NCI-H2227 (cell line): ENCODE measurements at regions not wholly inside any gene's neighbourhood (a gene's known extent, or its start where the extent isn't known, plus 50 kb on each side); places are given as distances from the start of the nearest gene placed in this dataset.

ENCODE experiments used
- DNase-seq: peaks from one replicate; lab custom pipeline; 2025; ENCODE audit not compliant: unreplicated experiment; lab: John Stamatoyannopoulos, UW

DNA sequence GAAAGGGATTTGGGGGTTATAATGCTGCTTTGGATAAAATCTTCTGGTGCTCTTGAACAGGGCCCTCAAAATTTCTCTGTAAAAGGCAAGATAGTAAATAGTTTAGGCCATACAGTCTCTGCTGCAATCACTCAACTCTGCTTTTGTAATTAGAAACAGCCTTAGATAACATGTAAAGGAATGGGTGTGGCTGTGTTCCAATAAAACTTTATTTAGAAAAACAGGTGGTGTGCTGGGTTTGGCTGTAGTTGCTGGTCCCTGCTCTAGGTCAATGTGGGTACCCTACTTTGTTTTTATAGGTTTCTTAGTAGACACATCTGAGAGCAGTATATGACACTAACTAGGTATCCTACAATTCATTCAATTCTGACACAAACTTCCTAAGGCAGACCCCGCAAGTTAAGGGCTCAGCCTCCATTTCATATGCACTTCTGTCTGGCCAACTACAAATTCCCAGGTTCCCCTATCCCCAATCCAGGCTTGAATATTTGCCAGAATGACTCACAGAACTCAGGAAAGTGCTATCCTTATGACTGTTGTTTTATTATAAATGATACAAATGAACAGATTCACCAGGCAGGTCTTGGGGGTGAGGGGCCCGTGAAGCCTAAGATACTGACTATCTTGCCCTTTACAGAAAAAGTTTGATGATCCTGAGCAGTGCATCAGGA lies 349.9 kb downstream of the RPS24 start:
- DNase-seq = no peak

DNA sequence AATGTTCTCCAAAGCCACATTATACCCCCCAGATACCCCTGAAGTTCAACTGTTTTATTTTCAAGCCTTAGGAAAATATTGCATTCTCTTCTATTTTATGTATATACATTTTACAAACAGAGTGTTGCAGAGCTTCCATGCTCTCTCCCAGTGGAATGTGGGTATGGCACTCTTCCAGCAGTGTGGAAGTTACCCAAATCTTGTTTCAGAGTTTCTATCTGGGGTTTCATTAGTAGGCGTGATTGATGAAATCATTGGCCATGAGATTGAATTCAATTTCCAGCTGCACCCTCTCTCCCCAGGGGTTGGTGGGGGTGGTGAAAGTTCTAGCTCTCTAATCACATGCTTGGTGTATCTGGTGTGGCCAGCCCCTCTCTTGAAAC lies 350.4 kb downstream of the RPS24 start:
- no peak for DNase-seq

GRCh38 chr10:78385599-78385998 lies 351.9 kb downstream of the RPS24 start:
- DNase-seq = no peak

DNA sequence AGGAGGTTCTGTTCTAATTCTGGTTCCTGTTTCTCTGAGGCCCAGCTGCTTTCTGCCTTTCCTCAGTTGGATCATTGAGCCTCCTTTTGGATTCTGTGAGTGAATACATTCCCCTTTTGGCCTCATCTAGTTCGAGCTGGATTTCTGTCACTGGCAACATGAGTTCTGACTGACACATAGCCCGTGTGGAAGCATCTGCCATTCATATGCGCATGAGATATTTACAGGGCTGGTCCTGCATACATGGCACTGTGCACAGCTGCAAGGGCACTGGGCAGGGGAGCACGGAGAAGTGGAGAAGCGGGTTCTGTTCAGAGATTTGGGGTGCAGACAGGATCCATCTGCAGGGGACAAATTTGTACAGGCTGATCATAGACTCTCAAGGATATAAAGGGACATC lies 352.8 kb downstream of the RPS24 start:
- DNase-seq = no peak

- DNase-seq = no peak
Measured at GRCh38 chr10:78388331-78389050, 354.8 kb downstream of the RPS24 start.

DNA sequence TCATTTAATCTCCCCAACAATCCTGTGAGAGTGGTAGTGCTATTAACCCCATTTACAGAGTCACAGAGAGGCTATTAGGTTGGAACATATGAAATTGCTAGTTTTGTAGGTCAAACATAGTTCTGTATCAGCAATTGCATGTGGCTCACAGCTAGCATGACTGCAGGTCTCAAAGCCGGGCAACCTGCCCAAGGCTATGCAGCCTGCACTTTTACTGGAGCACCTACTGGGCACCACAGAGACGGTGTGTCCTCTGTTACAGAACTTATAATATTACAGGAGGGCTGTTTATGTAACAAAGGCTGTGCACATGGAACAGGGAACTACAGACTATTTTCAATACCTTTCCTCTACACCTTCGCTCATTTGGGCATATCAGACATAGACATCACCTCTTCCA lies 355.8 kb downstream of the RPS24 start:
- DNase-seq = no peak

DNA sequence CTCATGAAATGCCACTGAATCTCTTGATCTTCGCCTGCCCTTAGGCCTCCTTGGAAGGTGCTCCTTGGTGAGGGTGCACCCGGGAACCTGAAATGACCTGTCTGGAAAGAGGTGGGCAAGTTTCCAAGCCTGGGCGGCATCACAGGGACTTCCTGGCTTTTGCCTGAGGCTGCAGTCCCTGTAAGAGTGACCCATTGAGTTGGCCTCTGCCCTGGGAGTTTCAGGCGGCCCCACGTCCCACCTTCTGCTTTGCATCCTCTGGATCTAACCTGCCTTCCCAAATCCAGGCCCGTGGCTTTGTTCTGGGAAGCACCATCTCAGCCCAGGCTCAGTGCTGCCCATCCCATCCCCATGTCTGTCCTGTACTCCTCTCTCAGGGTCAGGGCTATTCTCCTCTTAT lies 356.4 kb downstream of the RPS24 start:
- DNase-seq = no peak

DNA sequence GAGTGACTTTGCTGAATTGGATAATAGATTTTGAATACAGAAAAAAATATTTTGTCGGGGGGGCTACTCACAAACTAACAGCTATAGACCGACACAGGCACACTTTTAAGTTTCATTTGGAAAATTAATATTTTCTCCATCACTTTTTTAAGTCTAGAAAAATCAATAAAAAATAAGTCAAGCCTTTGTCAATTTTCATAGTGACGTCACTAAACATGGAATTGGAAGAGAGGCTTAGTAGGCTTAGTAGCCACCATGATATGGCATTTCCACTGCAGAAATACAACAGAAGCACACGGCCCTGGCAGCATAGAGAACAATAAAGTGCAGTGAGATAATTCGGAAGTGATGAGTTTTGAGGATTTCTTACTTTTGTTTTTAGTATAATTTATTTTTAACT lies 357.2 kb downstream of the RPS24 start:
- no peak for DNase-seq

DNA sequence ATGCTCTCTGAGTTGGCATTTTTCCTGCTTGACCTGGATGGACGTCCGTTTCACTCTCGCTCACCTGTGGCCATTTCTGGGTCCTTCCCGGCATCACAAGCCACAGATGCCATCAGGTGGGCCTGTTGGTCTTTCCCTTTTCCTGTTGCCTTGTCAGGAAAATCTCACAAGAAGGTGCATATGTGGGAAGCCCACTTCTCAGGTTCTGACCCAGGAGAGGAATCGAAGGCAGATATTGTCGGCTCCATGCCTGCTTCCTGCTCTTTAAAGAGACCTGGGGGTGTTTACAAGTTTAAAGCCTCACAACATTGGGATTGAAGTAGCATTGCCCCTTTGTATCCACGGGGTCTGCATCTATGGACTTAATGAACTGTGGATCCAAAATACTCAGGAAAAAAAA lies 357.9 kb downstream of the RPS24 start:
- DNase-seq = no peak

DNA sequence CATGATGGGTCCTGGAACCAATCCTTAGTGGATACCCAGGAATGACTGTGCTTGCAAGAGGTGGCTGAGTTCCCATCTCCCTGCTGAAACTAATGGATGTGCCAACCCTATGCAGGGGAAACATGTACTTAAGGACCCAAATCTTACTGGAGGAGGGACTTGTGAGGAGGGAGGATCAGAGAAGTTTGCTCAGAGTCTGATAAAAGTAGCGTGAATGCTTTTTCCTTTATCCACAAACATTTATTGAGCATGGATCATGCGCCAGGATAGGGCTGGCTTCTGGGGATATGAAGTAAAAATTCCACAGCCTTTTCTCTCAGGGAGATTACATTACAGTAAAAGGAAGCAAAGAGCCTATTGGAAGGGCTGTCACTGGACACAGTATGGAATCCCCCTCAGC lies 358.5 kb downstream of the RPS24 start:
- DNase-seq = no peak

GRCh38 chr10:78393094-78393493 lies 359.4 kb downstream of the RPS24 start:
- no peak for DNase-seq

- no peak for DNase-seq
Measured at GRCh38 chr10:78394047-78394446, 360.4 kb downstream of the RPS24 start.

GRCh38 chr10:78395162-78395561 lies 361.5 kb downstream of the RPS24 start:
- no peak for DNase-seq

DNA sequence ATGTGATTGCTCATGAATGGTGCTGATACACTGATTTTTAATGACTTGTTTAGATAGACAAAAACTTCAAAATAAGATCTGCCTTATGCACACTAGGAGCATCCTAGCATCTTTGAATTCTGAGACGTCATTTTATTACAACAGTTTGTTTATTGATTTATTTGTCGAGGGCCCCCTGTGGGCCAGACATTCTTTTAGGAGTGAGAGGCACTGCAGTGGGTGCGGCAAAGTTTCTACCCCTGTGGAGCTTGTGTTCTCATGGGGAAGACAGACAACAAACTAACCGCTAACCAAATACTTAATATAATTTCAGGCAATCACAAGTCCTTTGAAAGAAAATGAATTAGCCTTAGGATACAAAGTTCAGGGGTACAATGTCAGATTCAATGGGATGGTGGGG lies 363.1 kb downstream of the RPS24 start:
- no peak for DNase-seq

- DNase-seq = no peak
Measured at GRCh38 chr10:78397786-78398185, 364.1 kb downstream of the RPS24 start.

DNA sequence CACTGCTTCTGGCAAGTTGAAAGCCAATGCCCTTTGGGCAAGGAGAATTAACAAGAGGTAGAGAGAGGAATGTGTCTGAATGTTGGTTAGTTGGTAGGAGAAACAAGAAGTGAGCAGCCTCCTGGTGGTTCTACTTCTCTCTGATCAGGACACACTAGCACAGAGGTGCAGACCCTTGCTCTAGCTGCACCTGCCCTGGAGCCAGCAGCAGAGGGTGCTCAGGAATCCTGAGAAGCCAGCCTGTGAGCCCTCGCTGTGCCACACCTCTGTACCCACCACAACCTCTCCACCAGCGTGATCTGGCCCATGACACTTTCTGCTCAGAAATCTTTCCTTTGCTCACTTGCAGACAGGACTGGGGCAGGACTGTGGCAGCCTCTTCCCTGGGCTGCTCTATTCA lies 364.7 kb downstream of the RPS24 start:
- no peak for DNase-seq

- DNase-seq = no peak
Measured at GRCh38 chr10:78401624-78402367, 368.1 kb downstream of the RPS24 start.

GRCh38 chr10:78402591-78402990 lies 368.9 kb downstream of the RPS24 start:
- DNase-seq = no peak

DNA sequence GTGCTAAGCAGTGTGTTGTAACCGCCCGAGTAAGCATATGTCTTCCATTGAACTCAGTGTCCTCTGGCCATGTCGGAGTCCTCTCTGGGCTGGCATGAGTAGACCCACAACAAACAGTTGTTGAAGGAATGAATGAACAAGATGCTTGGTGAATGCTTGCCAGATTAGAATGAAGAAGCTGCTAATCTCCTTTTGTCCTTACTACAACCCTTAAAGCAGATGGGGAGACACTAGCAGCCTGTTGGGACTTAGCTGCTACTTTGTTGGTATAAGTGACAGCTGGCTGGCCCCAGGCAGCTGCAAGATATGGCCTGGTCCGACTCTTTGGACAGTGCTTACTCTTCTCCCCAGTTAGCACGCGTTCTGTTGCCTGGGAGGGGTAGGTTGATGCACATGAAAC lies 370.1 kb downstream of the RPS24 start:
- DNase-seq = no peak

GRCh38 chr10:78404296-78404695 lies 370.6 kb downstream of the RPS24 start:
- DNase-seq = no peak

DNA sequence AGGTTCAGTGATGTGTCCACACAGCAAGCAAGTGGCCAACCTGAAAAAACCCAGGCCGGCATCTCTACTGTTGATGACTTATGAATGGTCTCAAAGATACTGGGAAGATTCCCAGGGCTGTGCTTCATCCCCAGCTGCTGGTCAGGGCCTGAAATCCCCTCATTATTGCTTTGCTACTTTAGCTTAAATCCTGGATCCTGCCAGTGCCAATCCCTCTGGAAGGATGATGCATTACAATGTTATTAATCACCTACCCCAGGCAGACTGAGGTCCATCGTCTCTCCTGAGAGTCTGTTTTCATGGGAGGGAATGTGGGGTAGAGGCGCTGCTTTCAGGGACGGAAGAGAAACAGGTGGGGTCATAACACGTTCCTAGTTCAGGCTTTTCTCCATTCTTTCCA lies 371.6 kb downstream of the RPS24 start:
- no peak for DNase-seq

- no peak for DNase-seq
Measured at GRCh38 chr10:78405736-78406135, 372.1 kb downstream of the RPS24 start.
